ENCODE measurements at regions not wholly inside any gene's neighbourhood (a gene's known extent, or its start where the extent isn't known, plus 50 kb on each side); places are given as distances from the start of the nearest gene placed in this dataset.

DNA sequence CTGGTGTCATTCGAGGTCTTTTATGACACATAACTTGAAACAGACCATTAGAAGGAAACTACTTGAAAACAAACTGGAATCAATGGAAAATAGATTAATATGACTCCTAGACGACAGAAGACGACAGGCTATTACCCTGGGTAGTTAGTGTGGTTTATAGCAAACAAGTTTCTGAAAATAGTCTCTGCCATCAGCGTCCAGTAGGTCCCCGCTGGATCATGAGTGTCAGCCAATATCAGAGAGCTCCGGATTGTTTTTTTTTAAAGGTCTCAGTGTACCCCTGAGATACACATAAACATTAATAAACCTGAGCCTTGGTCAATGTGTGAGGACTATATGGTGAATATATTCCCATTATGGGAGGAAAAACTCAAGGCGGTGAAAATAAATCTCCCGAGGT, 115.0 kb upstream of the THUMPD2 start:
- intact Hi-C loops (cut with micrococcal nuclease), result no loop called here
- no peak overlapping the region for H3K4ac ChIP-seq (ENCODE audit: low read depth, low read length)
- H2AK5ac ChIP-seq (ENCODE audit: low read depth, low read length), result no peak overlapping the region
- no peak overlapping the region for H4K91ac ChIP-seq (ENCODE audit: insufficient read depth, low read depth, low read length)
- H3K27me3 ChIP-seq (ENCODE audit: control insufficient read depth, insufficient read depth, low read length), result no peaks in the 10 kb centered on the region; the same call in 1 of the 2 replicates
- H4K5ac ChIP-seq (ENCODE audit: low read depth, low read length), result no peak overlapping the region
- H2BK120ac ChIP-seq (ENCODE audit: low read depth, low read length), result no peak overlapping the region
- in situ Hi-C loops (cut with MboI; ENCODE audit: low sequenced_read_pairs), result no loop called here
- no peak overlapping the region for H2BK20ac ChIP-seq (ENCODE audit: low read depth, low read length)
- H3K23ac ChIP-seq (ENCODE audit: low read depth, low read length), result no peak overlapping the region
- H3K18ac ChIP-seq (ENCODE audit: low read depth, low read length), result no peak overlapping the region
- no peak overlapping the region for H3K9ac ChIP-seq (ENCODE audit: low read depth, low read length)
- no CpG with 5 or more reads among the region's 8 CpGs for WGBS, 2 experiments (ENCODE audit: extremely low coverage in 2 of 2, insufficient read length in 1 of 2)
- DNase-seq (no peak), ATAC-seq (ENCODE audit: low read depth) (no peak)
- no peak overlapping the region for H3K56ac ChIP-seq (ENCODE audit: extremely low read depth, insufficient read depth, low read length)
- no peak overlapping the region for H3K14ac ChIP-seq (replicated peaks; ENCODE audit: low read depth, low read length)
- no TSS peak for BruUV-seq (replicated peaks)
- H2BK15ac ChIP-seq (ENCODE audit: low read depth, low read length), result no peak overlapping the region
- no peak overlapping the region for H2BK5ac ChIP-seq (ENCODE audit: low read depth, low read length, poor library complexity, severe bottlenecking)
- H3K4me1 ChIP-seq (ENCODE audit: control insufficient read depth, insufficient read depth, low read length), result no peaks in the 10 kb centered on the region
- no peak overlapping the region for H4K8ac ChIP-seq (ENCODE audit: low read depth in 2 of 2, low read length in 2 of 2)
- TF ChIP-seq RAD21 (IDR thresholded peaks at IDR 0.05; ENCODE audit: low read length) (no peak), CHD1 (IDR thresholded peaks at IDR 0.05; ENCODE audit: low read depth, low read length) (no peak), SMC3 (IDR thresholded peaks at IDR 0.05; ENCODE audit: low read depth, low read length) (no peak), BHLHE40 (IDR thresholded peaks at IDR 0.05; ENCODE audit: low read depth, low read length) (no peak), RFX5 (IDR thresholded peaks at IDR 0.05; ENCODE audit: low read depth, low read length) (no peak), CEBPB (IDR thresholded peaks at IDR 0.05; ENCODE audit: low read depth, low read length) (no peak), POLR2A (IDR thresholded peaks at IDR 0.05; ENCODE audit: low read depth, low read length) (no peak), NFE2L2 (IDR thresholded peaks at IDR 0.05; ENCODE audit: low read depth, low read length) (no peak), RCOR1 (IDR thresholded peaks at IDR 0.05; ENCODE audit: insufficient replicate concordance, low read length) (no peak)
- TF ChIP-seq, protein P1, sequence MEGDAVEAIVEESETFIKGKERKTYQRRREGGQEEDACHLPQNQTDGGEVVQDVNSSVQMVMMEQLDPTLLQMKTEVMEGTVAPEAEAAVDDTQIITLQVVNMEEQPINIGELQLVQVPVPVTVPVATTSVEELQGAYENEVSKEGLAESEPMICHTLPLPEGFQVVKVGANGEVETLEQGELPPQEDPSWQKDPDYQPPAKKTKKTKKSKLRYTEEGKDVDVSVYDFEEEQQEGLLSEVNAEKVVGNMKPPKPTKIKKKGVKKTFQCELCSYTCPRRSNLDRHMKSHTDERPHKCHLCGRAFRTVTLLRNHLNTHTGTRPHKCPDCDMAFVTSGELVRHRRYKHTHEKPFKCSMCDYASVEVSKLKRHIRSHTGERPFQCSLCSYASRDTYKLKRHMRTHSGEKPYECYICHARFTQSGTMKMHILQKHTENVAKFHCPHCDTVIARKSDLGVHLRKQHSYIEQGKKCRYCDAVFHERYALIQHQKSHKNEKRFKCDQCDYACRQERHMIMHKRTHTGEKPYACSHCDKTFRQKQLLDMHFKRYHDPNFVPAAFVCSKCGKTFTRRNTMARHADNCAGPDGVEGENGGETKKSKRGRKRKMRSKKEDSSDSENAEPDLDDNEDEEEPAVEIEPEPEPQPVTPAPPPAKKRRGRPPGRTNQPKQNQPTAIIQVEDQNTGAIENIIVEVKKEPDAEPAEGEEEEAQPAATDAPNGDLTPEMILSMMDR (conservative IDR thresholded peaks at IDR 0.05; ENCODE audit: low read depth, low read length), result no peak
- TF ChIP-seq, protein P2, sequence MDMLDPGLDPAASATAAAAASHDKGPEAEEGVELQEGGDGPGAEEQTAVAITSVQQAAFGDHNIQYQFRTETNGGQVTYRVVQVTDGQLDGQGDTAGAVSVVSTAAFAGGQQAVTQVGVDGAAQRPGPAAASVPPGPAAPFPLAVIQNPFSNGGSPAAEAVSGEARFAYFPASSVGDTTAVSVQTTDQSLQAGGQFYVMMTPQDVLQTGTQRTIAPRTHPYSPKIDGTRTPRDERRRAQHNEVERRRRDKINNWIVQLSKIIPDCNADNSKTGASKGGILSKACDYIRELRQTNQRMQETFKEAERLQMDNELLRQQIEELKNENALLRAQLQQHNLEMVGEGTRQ (IDR thresholded peaks at IDR 0.05; ENCODE audit: low read depth, low read length), result no peak
- no peak overlapping the region for H2AFZ ChIP-seq (replicated peaks; ENCODE audit: low read length, poor library complexity)
- no peak overlapping the region for H3K4me2 ChIP-seq (ENCODE audit: low read depth, low read length)
- ChIA-PET CTCF (no interaction called here), POLR2A (ENCODE audit: unreplicated experiment) (no interaction called here)
- no peaks in the 10 kb centered on the region for H3K36me3 ChIP-seq (ENCODE audit: control insufficient read depth, insufficient read depth, low read length)
- H3K9me3 ChIP-seq (ENCODE audit: control insufficient read depth, insufficient read depth, low read length), result no peaks in the 10 kb centered on the region
- H2AK9ac ChIP-seq (replicated peaks; ENCODE audit: low read depth, low read length, poor library complexity), result no peak overlapping the region
- no peak overlapping the region for H3K27ac ChIP-seq (ENCODE audit: insufficient read depth, low read length)
- dilution Hi-C loops (cut with HindIII; ENCODE audit: low sequenced_read_pairs, unreplicated experiment), result no loop called here
- no peaks in the 10 kb centered on the region for H4K20me1 ChIP-seq (ENCODE audit: insufficient read depth, low read length)
- H3K4me3 ChIP-seq (ENCODE audit: insufficient read depth, low read depth, low read length), result no peak overlapping the region
- no peaks in the 10 kb centered on the region for H3K79me1 ChIP-seq (ENCODE audit: low read depth in 1 of 2, low read length in 2 of 2)
- no peaks in the 10 kb centered on the region for H3K9me1 ChIP-seq (ENCODE audit: insufficient read depth, low read length)
